Progenitor cell of endocrine pancreas (in vitro differentiated cells): ENCODE measurements at regions not wholly inside any gene's neighbourhood (a gene's known extent, or its start where the extent isn't known, plus 50 kb on each side); places are given as distances from the start of the nearest gene placed in this dataset.
"Not testable (repeated sequence)": the region's sequence is repeated elsewhere in the genome, so short reads cannot be mapped to it uniquely, and the experiment has no call there.

Source experiments
- DNase-seq: peaks from one replicate; pipeline ENCODE4 v3.0.0; 2021; ENCODE audit warnings: low spot score; ENCODE audit not compliant: unreplicated experiment
- H3K27ac Mint-ChIP-seq: 2 replicates; pipeline ENCODE4 v1.8.0; 2021; ENCODE audit warnings: mild to moderate bottlenecking, moderate library complexity, mixed read lengths
- H3K27me3 Mint-ChIP-seq: 2 replicates; pipeline ENCODE4 v1.8.0; 2021; ENCODE audit warnings: mixed read lengths
- H3K36me3 Mint-ChIP-seq: 2 replicates; pipeline ENCODE4 v1.8.0; 2022; ENCODE audit warnings: mixed read lengths; ENCODE audit not compliant: insufficient read depth
- H3K4me1 Mint-ChIP-seq: 2 replicates; pipeline ENCODE4 v1.8.0; 2021; ENCODE audit warnings: low read depth, mixed read lengths
- H3K4me3 Mint-ChIP-seq: 2 replicates; pipeline ENCODE4 v1.8.0; 2021; ENCODE audit warnings: low read depth, mild to moderate bottlenecking, moderate library complexity, mixed read lengths
- H3K9me3 Mint-ChIP-seq: 2 replicates; pipeline ENCODE4 v1.8.0; 2021; ENCODE audit warnings: low read depth, mixed read lengths
- TF ChIP-seq, protein P1 (sequence below): fragments of 200-600 bp; sonication (generic); IDR thresholded peaks from one replicate; pipeline ENCODE4 v1.5.0; 2021; ENCODE audit warnings: antibody characterized with exemption, mild to moderate bottlenecking; ENCODE audit not compliant: unreplicated experiment

DNA sequence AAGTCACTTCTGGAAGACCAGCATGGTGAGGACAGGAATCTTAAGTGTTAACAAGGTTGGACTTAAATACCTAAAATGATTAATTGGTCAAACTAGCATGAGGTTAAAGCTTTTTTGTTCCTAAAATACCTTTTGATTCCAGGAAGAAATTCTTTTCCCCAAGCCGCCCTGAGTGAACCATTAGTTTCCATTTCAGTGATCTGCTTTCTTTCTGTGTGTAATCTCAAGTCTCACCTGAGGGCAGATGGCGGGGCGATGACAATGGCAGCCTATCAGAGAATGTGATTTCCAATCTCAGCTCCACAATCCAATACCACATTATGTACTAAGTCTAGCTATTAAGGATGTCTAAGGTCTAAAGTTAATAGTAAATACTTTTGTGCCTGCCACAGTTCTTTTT is 390.9 kb upstream of the SGCG start:
- no peak for DNase-seq
- no peak overlapping the region for H3K4me3 Mint-ChIP-seq
- peaks cover 32% of the 10 kb centered on the region for H3K4me1 Mint-ChIP-seq
- peak overlapping the region; percentile 90 for H3K27ac Mint-ChIP-seq
- TF ChIP-seq, protein P1, sequence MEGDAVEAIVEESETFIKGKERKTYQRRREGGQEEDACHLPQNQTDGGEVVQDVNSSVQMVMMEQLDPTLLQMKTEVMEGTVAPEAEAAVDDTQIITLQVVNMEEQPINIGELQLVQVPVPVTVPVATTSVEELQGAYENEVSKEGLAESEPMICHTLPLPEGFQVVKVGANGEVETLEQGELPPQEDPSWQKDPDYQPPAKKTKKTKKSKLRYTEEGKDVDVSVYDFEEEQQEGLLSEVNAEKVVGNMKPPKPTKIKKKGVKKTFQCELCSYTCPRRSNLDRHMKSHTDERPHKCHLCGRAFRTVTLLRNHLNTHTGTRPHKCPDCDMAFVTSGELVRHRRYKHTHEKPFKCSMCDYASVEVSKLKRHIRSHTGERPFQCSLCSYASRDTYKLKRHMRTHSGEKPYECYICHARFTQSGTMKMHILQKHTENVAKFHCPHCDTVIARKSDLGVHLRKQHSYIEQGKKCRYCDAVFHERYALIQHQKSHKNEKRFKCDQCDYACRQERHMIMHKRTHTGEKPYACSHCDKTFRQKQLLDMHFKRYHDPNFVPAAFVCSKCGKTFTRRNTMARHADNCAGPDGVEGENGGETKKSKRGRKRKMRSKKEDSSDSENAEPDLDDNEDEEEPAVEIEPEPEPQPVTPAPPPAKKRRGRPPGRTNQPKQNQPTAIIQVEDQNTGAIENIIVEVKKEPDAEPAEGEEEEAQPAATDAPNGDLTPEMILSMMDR: no peak
- no peaks in the 10 kb centered on the region for H3K9me3 Mint-ChIP-seq
- H3K36me3 Mint-ChIP-seq: no peaks in the 10 kb centered on the region
- H3K27me3 Mint-ChIP-seq: no peaks in the 10 kb centered on the region

GRCh38 chr13:22793598-22794134 is 387.1 kb upstream of the SGCG start:
- H3K4me3 Mint-ChIP-seq: no peak overlapping the region
- peaks cover 30% of the 10 kb centered on the region for H3K4me1 Mint-ChIP-seq
- no peaks in the 10 kb centered on the region for H3K27me3 Mint-ChIP-seq
- TF ChIP-seq, protein P1: no peak
- no peak for DNase-seq
- no peaks in the 10 kb centered on the region for H3K36me3 Mint-ChIP-seq
- no peaks in the 10 kb centered on the region for H3K9me3 Mint-ChIP-seq
- H3K27ac Mint-ChIP-seq: no peak overlapping the region

DNA sequence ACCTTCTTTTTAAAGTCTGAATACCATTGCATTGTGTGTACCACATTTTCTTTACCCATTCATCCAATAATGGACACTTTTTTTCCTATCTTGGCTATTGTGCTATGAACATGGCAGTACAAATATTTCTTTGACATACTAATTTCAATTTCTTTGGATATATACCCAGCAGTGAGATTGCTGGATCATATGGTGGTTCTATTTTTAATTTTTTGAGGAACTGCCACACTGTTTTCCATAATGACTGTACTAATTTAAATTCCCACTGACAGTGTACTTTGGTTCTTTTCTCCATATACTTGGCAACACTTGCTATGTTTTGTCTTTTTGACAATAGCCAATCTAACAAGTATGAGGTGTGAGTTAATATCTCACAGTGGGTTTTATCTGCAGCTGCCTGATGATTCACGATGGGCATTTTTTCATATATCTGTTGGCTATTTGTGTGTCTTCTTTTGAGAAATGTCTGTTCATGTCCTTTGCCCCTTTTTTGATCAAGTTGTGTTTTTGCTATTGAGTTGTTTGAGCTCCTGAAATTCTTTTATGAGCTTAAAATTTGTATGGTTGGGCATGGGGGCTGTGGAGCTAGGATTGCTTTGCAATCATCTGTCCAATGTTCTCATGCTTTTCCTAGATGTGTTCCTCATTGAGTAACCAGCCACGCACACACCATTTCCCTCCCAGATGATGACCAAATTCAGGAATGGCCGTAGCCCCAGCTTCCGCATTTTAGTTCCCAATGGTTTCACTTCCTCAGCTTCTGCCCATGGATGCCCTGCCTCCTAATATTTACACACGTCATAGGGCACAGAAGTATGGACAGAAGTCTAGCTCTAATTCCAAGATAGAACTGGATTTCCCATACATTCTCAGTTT is 380.0 kb upstream of the SGCG start:
- no peaks in the 10 kb centered on the region for H3K36me3 Mint-ChIP-seq
- H3K4me1 Mint-ChIP-seq: no peaks in the 10 kb centered on the region
- H3K4me3 Mint-ChIP-seq: no peak overlapping the region
- DNase-seq: no peak
- TF ChIP-seq, protein P1: no peak
- H3K27ac Mint-ChIP-seq: no peak overlapping the region
- no peaks in the 10 kb centered on the region for H3K9me3 Mint-ChIP-seq
- no peaks in the 10 kb centered on the region for H3K27me3 Mint-ChIP-seq

DNA sequence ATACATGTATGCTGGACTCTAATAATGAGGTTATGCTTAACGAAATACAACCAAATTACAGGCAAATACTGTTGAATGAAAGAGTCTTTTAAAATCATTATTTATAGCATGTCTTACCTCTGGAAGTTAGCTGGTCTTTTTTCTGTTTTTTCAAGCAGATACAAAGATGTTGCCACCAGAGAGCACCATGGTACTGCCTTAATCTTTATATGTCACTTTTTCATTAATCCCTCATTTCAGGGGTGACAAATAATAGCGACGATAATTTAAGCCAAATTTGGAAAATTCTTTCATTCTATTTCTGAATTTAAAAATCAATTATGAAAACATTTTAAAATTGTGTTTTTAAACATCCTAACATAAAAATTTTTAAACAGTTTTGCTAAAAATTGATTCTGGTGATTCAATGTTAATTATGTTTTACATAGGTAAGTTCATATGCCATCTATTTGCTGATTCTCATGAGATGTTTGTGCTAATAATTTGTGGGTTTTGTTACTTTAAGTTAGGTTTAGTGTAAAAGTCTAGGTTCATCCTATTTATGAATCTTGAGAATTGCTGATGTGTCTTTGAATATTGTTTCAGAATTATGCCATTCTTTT is 379.3 kb upstream of the SGCG start:
- Mint-ChIP-seq H3K4me3 (no peak overlapping the region), H3K4me1 (no peaks in the 10 kb centered on the region), H3K36me3 (no peaks in the 10 kb centered on the region), H3K9me3 (no peaks in the 10 kb centered on the region), H3K27me3 (no peaks in the 10 kb centered on the region), H3K27ac (no peak overlapping the region)
- TF ChIP-seq, protein P1: peak; percentile 54
- DNase-seq: no peak

DNA sequence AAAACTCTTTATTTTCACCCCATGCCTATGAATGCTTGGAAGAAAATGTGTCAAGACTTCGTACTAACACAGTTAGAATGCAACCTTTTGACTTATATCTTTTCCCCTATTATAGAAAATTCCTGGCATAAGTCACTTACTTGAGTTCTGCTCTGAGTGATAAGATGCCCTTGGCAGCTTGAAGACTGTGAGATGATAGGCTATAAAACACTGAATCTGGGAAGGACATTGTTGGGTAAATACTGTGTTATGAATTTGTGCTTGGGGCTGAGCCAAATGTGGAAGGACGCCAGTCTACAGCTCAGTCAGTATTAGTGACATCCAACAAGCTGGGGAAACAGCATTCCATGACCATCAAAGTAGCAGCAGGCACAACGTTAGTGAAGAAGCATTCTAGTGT is 368.0 kb upstream of the SGCG start:
- Mint-ChIP-seq H3K36me3 (no peaks in the 10 kb centered on the region), H3K4me1 (peaks cover 18% of the 10 kb centered on the region), H3K27ac (no peak overlapping the region), H3K27me3 (peaks cover 4% of the 10 kb centered on the region), H3K9me3 (no peaks in the 10 kb centered on the region), H3K4me3 (no peak overlapping the region)
- TF ChIP-seq, protein P1: no peak
- DNase-seq: no peak

DNA sequence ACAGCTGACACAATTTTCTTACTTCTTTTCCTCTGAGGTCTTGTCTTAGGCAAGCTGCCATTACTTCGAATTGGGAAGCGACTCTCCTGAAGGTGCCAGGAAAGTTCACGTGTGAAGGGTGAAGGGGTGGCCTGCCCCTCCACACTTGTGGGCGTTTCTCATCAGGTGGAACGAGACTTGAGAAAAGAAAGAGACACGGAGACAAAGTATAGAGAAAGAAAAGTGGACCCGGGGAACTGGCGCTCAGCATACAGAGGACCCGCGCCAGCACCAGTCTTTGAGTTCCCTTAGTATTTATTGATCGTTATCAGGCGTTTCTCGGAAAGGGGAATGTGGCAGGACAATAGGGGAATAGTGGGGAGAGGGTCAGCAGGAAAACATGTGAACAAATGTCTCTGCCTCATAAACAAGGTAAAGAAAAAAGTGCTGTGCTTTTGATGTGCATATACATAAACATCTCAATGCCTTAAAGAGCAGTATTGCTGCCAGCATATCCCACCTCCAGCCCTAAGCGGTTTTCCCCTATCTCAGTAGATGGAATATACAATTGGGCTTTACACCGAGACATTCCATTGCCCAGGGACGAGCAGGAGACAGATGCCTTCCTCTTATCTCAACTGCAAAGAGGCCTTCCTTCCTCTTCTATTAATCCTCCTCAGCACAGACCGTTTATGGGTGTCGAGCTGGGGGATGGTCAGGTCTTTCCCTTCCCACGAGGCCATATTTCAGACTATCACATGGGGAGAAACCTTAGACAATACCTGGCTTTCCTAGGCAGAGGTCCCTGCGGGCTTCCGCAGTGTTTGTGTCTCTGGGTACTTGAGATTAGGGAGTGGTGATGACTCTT is 367.0 kb upstream of the SGCG start:
- Mint-ChIP-seq H3K4me1 (peaks cover 18% of the 10 kb centered on the region), H3K4me3 (peak overlapping the region; percentile 59)
- H3K9me3 Mint-ChIP-seq, H3K27ac Mint-ChIP-seq, H3K36me3 Mint-ChIP-seq, H3K27me3 Mint-ChIP-seq, DNase-seq: not testable (repeated sequence)

GRCh38 chr13:22814433-22814832 is 366.3 kb upstream of the SGCG start:
- H3K27me3 Mint-ChIP-seq, H3K36me3 Mint-ChIP-seq, DNase-seq, H3K9me3 Mint-ChIP-seq: not testable (repeated sequence)
- H3K4me1 Mint-ChIP-seq: peaks cover 18% of the 10 kb centered on the region
- peak overlapping the region; percentile 59 for H3K4me3 Mint-ChIP-seq
- peak overlapping the region; percentile 67 for H3K27ac Mint-ChIP-seq
